ENCODE measurements at regions not wholly inside any gene's neighbourhood (a gene's known extent, or its start where the extent isn't known, plus 50 kb on each side); places are given as distances from the start of the nearest gene placed in this dataset.

DNA sequence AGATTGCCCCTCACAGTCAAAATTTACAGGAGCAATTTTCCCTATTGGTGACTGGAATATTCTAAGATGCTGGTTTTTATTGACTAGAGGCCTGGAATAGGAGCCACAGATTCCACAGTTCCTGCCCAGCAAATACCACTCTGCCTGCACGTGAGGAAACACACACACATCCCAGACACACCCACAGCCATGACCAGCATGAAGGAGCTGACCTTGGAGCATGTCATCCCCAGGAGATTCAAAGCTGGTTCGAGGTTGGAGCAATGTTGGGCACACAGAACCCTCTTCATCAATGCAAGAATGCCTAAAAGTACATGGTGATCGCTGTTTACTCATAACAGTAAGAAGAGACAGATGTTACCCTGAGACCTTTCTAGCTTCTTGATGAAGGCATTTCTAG lies 244.6 kb upstream of the FOXQ1 start:
- TF ChIP-seq, protein P1, sequence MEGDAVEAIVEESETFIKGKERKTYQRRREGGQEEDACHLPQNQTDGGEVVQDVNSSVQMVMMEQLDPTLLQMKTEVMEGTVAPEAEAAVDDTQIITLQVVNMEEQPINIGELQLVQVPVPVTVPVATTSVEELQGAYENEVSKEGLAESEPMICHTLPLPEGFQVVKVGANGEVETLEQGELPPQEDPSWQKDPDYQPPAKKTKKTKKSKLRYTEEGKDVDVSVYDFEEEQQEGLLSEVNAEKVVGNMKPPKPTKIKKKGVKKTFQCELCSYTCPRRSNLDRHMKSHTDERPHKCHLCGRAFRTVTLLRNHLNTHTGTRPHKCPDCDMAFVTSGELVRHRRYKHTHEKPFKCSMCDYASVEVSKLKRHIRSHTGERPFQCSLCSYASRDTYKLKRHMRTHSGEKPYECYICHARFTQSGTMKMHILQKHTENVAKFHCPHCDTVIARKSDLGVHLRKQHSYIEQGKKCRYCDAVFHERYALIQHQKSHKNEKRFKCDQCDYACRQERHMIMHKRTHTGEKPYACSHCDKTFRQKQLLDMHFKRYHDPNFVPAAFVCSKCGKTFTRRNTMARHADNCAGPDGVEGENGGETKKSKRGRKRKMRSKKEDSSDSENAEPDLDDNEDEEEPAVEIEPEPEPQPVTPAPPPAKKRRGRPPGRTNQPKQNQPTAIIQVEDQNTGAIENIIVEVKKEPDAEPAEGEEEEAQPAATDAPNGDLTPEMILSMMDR (IDR thresholded peaks at IDR 0.05; ENCODE audit: low read depth, low read length): no peak
- TF ChIP-seq EZH2phosphoT487 (IDR thresholded peaks at IDR 0.05; ENCODE audit: low read depth): no peak
